Ishikawa (cell line): ENCODE measurements at regions not wholly inside any gene's neighbourhood (a gene's known extent, or its start where the extent isn't known, plus 50 kb on each side); places are given as distances from the start of the nearest gene placed in this dataset.

ENCODE experiments used
- CREB1 ChIP-seq: IDR thresholded peaks from 2 replicates; pipeline ENCODE4 v1.6.1; 2012; ENCODE audit warnings: low read depth
- EP300 ChIP-seq: IDR thresholded peaks from 2 replicates; pipeline ENCODE4 v1.6.1; 2012; ENCODE audit warnings: borderline replicate concordance
- FOXM1 ChIP-seq: IDR thresholded peaks from 2 replicates; pipeline ENCODE4 v1.6.1; 2012; ENCODE audit warnings: low read depth, borderline replicate concordance
- NFIC ChIP-seq: IDR thresholded peaks from 2 replicates; pipeline ENCODE4 v1.6.1; 2012
- RAD21 ChIP-seq: IDR thresholded peaks from 2 replicates; pipeline ENCODE4 v1.6.1; 2012; ENCODE audit warnings: low read depth
- TAF1 ChIP-seq: IDR thresholded peaks from 2 replicates; pipeline ENCODE4 v1.6.1; 2012; ENCODE audit warnings: low read depth, mild to moderate bottlenecking
- TCF12 ChIP-seq: IDR thresholded peaks from 2 replicates; pipeline ENCODE4 v1.6.1; 2012; ENCODE audit warnings: low read depth
- YY1 ChIP-seq: IDR thresholded peaks from 2 replicates; pipeline ENCODE4 v1.6.1; 2012; ENCODE audit warnings: low read depth
- TF ChIP-seq, protein P1 (sequence below): IDR thresholded peaks from 2 replicates; pipeline ENCODE4 v1.6.1; 2012
- TF ChIP-seq, protein P2 (sequence below): IDR thresholded peaks from 2 replicates; pipeline ENCODE4 v1.6.1; 2012; ENCODE audit warnings: low read depth, mild to moderate bottlenecking
- TF ChIP-seq, protein P3 (sequence below): IDR thresholded peaks from 2 replicates; pipeline ENCODE4 v1.6.1; 2012

DNA sequence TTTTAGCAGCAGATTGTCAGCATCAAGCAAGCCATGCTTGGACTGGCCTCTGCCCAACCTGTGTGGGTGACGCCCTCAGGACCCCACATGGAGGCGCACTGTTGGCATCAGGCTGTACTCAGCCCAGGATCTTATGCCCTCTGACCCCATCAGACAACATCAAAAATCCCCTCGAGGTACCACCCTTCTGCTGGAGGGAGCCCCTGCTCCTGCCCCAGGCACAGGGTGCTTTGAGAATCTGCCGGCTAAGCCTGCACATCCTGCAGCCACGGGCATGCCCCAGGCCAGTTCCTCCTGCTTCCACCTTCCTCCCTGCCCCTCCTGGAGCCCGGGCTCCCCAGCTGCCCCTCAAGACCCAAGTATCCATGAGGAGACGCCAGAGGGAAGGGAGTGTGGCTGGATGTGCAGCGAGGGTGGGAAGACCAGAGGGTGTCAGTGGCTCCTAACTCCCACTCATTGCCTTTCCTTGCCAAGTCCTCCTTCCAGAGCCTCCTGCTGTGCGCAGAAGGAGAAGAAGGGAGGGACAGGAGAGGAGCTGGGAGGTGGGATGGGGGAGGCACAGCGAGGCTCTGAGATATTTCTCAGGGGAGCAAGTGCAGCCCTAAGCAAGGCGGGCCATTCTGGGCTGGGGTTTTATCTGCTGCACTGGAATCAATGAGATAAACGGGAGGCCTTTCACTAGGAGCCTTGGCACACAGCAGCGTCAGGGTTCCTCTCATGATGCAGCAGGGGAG lies 77.4 kb upstream of the CST7 start:
- TF ChIP-seq, protein P1, sequence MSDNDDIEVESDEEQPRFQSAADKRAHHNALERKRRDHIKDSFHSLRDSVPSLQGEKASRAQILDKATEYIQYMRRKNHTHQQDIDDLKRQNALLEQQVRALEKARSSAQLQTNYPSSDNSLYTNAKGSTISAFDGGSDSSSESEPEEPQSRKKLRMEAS = no peak
- TF ChIP-seq EP300 (no peak), YY1 (no peak), TCF12 (no peak), RAD21 (no peak), FOXM1 (no peak), CREB1 (no peak), TAF1 (no peak), NFIC (no peak)
- TF ChIP-seq, protein P2, sequence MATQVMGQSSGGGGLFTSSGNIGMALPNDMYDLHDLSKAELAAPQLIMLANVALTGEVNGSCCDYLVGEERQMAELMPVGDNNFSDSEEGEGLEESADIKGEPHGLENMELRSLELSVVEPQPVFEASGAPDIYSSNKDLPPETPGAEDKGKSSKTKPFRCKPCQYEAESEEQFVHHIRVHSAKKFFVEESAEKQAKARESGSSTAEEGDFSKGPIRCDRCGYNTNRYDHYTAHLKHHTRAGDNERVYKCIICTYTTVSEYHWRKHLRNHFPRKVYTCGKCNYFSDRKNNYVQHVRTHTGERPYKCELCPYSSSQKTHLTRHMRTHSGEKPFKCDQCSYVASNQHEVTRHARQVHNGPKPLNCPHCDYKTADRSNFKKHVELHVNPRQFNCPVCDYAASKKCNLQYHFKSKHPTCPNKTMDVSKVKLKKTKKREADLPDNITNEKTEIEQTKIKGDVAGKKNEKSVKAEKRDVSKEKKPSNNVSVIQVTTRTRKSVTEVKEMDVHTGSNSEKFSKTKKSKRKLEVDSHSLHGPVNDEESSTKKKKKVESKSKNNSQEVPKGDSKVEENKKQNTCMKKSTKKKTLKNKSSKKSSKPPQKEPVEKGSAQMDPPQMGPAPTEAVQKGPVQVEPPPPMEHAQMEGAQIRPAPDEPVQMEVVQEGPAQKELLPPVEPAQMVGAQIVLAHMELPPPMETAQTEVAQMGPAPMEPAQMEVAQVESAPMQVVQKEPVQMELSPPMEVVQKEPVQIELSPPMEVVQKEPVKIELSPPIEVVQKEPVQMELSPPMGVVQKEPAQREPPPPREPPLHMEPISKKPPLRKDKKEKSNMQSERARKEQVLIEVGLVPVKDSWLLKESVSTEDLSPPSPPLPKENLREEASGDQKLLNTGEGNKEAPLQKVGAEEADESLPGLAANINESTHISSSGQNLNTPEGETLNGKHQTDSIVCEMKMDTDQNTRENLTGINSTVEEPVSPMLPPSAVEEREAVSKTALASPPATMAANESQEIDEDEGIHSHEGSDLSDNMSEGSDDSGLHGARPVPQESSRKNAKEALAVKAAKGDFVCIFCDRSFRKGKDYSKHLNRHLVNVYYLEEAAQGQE = no peak
- TF ChIP-seq, protein P3, sequence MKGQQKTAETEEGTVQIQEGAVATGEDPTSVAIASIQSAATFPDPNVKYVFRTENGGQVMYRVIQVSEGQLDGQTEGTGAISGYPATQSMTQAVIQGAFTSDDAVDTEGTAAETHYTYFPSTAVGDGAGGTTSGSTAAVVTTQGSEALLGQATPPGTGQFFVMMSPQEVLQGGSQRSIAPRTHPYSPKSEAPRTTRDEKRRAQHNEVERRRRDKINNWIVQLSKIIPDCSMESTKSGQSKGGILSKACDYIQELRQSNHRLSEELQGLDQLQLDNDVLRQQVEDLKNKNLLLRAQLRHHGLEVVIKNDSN = no peak
